ENCODE measurements at regions not wholly inside any gene's neighbourhood (a gene's known extent, or its start where the extent isn't known, plus 50 kb on each side); places are given as distances from the start of the nearest gene placed in this dataset.

DNA sequence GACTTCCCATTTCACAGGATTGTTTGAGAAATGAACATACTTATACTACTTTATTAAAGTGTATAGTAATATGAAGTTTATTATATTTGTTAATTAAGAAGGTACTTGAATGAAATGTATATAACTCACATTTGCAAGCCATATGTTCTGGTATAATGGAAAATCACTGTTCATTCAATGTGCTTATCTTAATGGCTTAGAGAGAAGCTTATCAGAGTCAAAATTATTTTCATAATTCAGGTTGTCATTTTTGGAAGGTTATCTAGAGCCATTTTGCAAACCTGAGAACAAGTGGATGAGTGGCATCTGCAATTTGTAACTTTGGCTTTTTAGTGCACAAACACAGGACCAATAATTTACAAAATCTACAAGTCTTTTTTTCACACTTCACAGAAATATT, 621.0 kb downstream of the ARL4A start:
- TF ChIP-seq FOXK2 (IDR thresholded peaks at IDR 0.05) (no peak), SUZ12 (IDR thresholded peaks at IDR 0.05) (no peak), SP1 (IDR thresholded peaks at IDR 0.05) (no peak), TARDBP (IDR thresholded peaks at IDR 0.05) (no peak), ELF4 (IDR thresholded peaks at IDR 0.05) (no peak), LEF1 (IDR thresholded peaks at IDR 0.05; ENCODE audit: borderline replicate concordance) (no peak), BHLHE40 (IDR thresholded peaks at IDR 0.05; ENCODE audit: borderline replicate concordance) (no peak), NFRKB (IDR thresholded peaks at IDR 0.05) (no peak), CTBP1 (IDR thresholded peaks at IDR 0.05; ENCODE audit: borderline replicate concordance) (no peak), L3MBTL2 (conservative IDR thresholded peaks at IDR 0.05) (no peak), FOXA1 (IDR thresholded peaks at IDR 0.05) (no peak), HDGF (IDR thresholded peaks at IDR 0.05; ENCODE audit: borderline replicate concordance) (no peak), ZNF384 (IDR thresholded peaks at IDR 0.05) (no peak), FOXM1 (IDR thresholded peaks at IDR 0.05; ENCODE audit: borderline replicate concordance) (no peak)
- TF ChIP-seq, protein P1, sequence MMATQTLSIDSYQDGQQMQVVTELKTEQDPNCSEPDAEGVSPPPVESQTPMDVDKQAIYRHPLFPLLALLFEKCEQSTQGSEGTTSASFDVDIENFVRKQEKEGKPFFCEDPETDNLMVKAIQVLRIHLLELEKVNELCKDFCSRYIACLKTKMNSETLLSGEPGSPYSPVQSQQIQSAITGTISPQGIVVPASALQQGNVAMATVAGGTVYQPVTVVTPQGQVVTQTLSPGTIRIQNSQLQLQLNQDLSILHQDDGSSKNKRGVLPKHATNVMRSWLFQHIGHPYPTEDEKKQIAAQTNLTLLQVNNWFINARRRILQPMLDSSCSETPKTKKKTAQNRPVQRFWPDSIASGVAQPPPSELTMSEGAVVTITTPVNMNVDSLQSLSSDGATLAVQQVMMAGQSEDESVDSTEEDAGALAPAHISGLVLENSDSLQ (IDR thresholded peaks at IDR 0.05): no peak
- no peak for DNase-seq (ENCODE audit: extremely low spot score)
- ChIA-PET POLR2A (no interaction called here), CTCF (no interaction called here)

DNA sequence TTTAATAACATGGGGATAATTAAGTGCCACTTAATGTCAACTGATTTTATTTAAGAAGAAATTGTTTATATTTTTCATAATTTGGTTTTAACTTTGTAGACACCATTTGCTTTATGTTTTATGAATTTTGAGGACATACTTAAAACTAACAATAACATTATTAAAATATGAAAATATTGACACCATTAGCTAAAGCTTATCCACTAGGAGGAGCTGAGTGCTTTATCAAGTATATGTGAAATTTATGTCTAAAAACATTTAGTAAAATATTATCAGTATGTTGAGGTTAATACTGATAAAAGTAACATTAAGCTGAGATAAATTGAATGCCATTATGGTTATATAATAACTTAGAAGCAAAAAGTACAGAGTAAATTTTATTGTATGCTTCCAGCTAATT, 622.1 kb downstream of the ARL4A start:
- CTCF ChIA-PET: no interaction called here
- TF ChIP-seq SP1 (IDR thresholded peaks at IDR 0.05) (no peak), NFRKB (IDR thresholded peaks at IDR 0.05) (no peak), FOXA1 (IDR thresholded peaks at IDR 0.05) (no peak), ZNF384 (IDR thresholded peaks at IDR 0.05) (no peak), FOXM1 (IDR thresholded peaks at IDR 0.05; ENCODE audit: borderline replicate concordance) (no peak), ARNT (IDR thresholded peaks at IDR 0.05) (no peak), ELF4 (IDR thresholded peaks at IDR 0.05) (no peak), TARDBP (IDR thresholded peaks at IDR 0.05) (no peak), LEF1 (IDR thresholded peaks at IDR 0.05; ENCODE audit: borderline replicate concordance) (no peak), BHLHE40 (IDR thresholded peaks at IDR 0.05; ENCODE audit: borderline replicate concordance) (no peak), SUZ12 (IDR thresholded peaks at IDR 0.05) (no peak)
- TF ChIP-seq, protein P1 (IDR thresholded peaks at IDR 0.05): no peak
- POLR2A ChIA-PET: no interaction called here
- DNase-seq (ENCODE audit: extremely low spot score): no peak

DNA sequence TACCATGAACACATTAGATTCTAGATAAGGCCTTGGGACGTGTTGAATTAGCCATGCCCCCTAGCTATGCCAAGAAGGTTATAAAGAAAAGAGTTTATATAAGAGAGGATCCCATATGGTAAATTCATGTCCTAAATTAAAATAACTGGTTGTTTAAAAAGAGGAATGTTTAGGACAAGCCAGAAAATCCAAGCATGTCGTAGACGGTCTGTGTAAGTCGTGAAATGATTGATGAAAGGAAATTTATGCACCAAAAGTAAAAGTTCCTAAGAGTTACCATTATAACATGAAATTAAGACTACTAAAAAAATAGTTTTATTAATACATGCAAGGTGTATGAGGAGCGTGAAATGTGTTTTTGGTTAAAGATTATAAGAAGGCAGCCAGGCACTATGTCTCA, 624.9 kb downstream of the ARL4A start:
- TF ChIP-seq, protein P1 (IDR thresholded peaks at IDR 0.05): 0 out of 2 replicates have a peak, but pooled peaks have one; percentile 18
- no peak for TF ChIP-seq BHLHE40 (IDR thresholded peaks at IDR 0.05; ENCODE audit: borderline replicate concordance)
- ChIA-PET POLR2A (no interaction called here), CTCF (no interaction called here)
- no peak for DNase-seq (ENCODE audit: extremely low spot score)

GRCh38 chr7:13320333-13320732, 632.9 kb downstream of the ARL4A start:
- no peak for TF ChIP-seq FOXA1 (IDR thresholded peaks at IDR 0.05)
- TF ChIP-seq L3MBTL2 (conservative IDR thresholded peaks at IDR 0.05): no peak
- no peak for TF ChIP-seq NFRKB (IDR thresholded peaks at IDR 0.05)
- no peak for TF ChIP-seq ZNF384 (IDR thresholded peaks at IDR 0.05)
- no peak for TF ChIP-seq BHLHE40 (IDR thresholded peaks at IDR 0.05; ENCODE audit: borderline replicate concordance)
- TF ChIP-seq HDGF (IDR thresholded peaks at IDR 0.05; ENCODE audit: borderline replicate concordance): no peak
- TF ChIP-seq LEF1 (IDR thresholded peaks at IDR 0.05; ENCODE audit: borderline replicate concordance): no peak
- TF ChIP-seq, protein P1 (IDR thresholded peaks at IDR 0.05): no peak
- no peak for TF ChIP-seq SUZ12 (IDR thresholded peaks at IDR 0.05)
- no peak for TF ChIP-seq ARNT (IDR thresholded peaks at IDR 0.05)
- no peak for TF ChIP-seq ELF4 (IDR thresholded peaks at IDR 0.05)
- TF ChIP-seq SP1 (IDR thresholded peaks at IDR 0.05): no peak
- no peak for TF ChIP-seq CTBP1 (IDR thresholded peaks at IDR 0.05; ENCODE audit: borderline replicate concordance)
- TF ChIP-seq TARDBP (IDR thresholded peaks at IDR 0.05): no peak
- no peak for DNase-seq (ENCODE audit: extremely low spot score)
- CTCF ChIA-PET: no interaction called here
- POLR2A ChIA-PET: no interaction called here

DNA sequence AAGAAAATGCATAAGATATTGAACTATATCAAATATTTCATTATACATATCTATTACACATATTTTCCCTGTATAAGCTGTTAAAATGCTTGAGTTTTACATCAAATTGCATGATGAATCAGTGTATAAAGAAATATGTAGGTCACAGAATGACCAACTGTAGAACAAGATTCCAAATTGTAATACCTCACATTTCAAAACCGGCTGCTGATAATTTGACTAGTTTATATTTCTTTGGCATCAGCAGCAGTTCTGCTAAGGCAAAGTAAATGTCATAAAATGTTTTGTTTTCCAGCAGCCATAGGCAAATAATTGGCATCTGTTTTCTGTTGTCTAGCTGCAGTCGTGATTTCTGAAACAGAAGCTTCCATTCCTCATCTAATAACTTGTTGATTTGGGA, 633.9 kb downstream of the ARL4A start:
- DNase-seq (ENCODE audit: extremely low spot score): no peak
- CTCF ChIA-PET: no interaction called here
- POLR2A ChIA-PET: no interaction called here
- no peak for TF ChIP-seq TARDBP (IDR thresholded peaks at IDR 0.05)

- CTCF ChIA-PET: no interaction called here
- DNase-seq (ENCODE audit: extremely low spot score): no peak
- TF ChIP-seq L3MBTL2 (conservative IDR thresholded peaks at IDR 0.05) (no peak), TARDBP (IDR thresholded peaks at IDR 0.05) (no peak), FOXK2 (IDR thresholded peaks at IDR 0.05) (no peak), NFRKB (IDR thresholded peaks at IDR 0.05) (no peak), SP1 (IDR thresholded peaks at IDR 0.05) (no peak), FOXM1 (IDR thresholded peaks at IDR 0.05; ENCODE audit: borderline replicate concordance) (no peak), HDGF (IDR thresholded peaks at IDR 0.05; ENCODE audit: borderline replicate concordance) (no peak), BHLHE40 (IDR thresholded peaks at IDR 0.05; ENCODE audit: borderline replicate concordance) (no peak), ZNF384 (IDR thresholded peaks at IDR 0.05) (no peak), SUZ12 (IDR thresholded peaks at IDR 0.05) (no peak), ARNT (IDR thresholded peaks at IDR 0.05) (no peak)
- TF ChIP-seq, protein P1 (IDR thresholded peaks at IDR 0.05): no peak
- POLR2A ChIA-PET: no interaction called here
Observed at GRCh38 chr7:13322126-13322525, 634.7 kb downstream of the ARL4A start.

Data from HEK293T (cell line).